Endothelial cell of umbilical vein (primary cell): ENCODE measurements at regions not wholly inside any gene's neighbourhood (a gene's known extent, or its start where the extent isn't known, plus 50 kb on each side); places are given as distances from the start of the nearest gene placed in this dataset.

ENCODE experiments used
- BruUV-seq: library from RNA; stranded (reverse); fragments of 400-500 nt; replicated peaks from 2 replicates; lab custom pipeline; 2021; lab: Mats Ljungman, UMichigan
- CTCF ChIA-PET: fragments of 300-600, 350-600 bp; sonication (Branson Sonifier 250); formaldehyde crosslinking; loops from one replicate; lab custom pipeline; 2021; ENCODE audit warnings: antibody characterized with exemption, inconsistent platforms; lab: Charles Lee
- POLR2A ChIA-PET: fragments of 300-600, 350-600 bp; sonication (Branson Sonifier 250); formaldehyde crosslinking; loops from one replicate; lab custom pipeline; 2021; ENCODE audit warnings: antibody characterized with exemption, inconsistent platforms; lab: Charles Lee
- DNase-seq: peaks from one replicate; pipeline ENCODE4 v3.0.0-alpha.2; 2011; ENCODE audit warnings: low read depth, low spot score
- FAIRE-seq: peaks from 2 replicates; lab custom pipeline; 2011; peaks lifted over from hg19 to GRCh38; lab: Jason Lieb, UNC
- H2AFZ ChIP-seq: 2 replicates; pipeline ENCODE4 v1.6.0; 2012; ENCODE audit warnings: low read depth, low read length, control low read depth, inconsistent platforms
- H3K27ac ChIP-seq: 2 replicates; pipeline ENCODE4 v1.5.1; 2011; ENCODE audit warnings: low read depth, mild to moderate bottlenecking, control low read depth, low read length, moderate library complexity; ENCODE audit not compliant: insufficient read depth
- H3K27me3 ChIP-seq, 2 experiments: 2 replicates each; pipeline versions ENCODE4 v1.6.0 to v1.6.1; 2011; ENCODE audit warnings: low read length in 2 of 2, mixed read lengths in 1 of 2; ENCODE audit not compliant: control insufficient read depth in 2 of 2, insufficient read depth in 2 of 2
- H3K36me3 ChIP-seq, 2 experiments: 2 replicates in 1 of 2; 3 replicates in 1 of 2; pipeline ENCODE4 v1.5.1; 2011; ENCODE audit warnings: low read length in 2 of 2, mild to moderate bottlenecking in 1 of 2, moderate library complexity in 1 of 2; ENCODE audit not compliant: control insufficient read depth in 2 of 2, insufficient read depth in 2 of 2; ENCODE audit errors: extremely low read depth in 1 of 2
- H3K4me1 ChIP-seq: 3 replicates; pipeline ENCODE4 v1.5.1; 2011; ENCODE audit warnings: mild to moderate bottlenecking, low read length; ENCODE audit not compliant: control insufficient read depth, insufficient read depth; ENCODE audit errors: extremely low read depth
- H3K4me2 ChIP-seq: 2 replicates; pipeline ENCODE4 v1.6.1; 2011; ENCODE audit warnings: low read length, control low read depth, mixed read lengths; ENCODE audit not compliant: insufficient read depth
- H3K4me3 ChIP-seq, 3 experiments: fragments of 200-600 bp in 1 of 3; sonication (generic), shearing (Covaris generic) in 1 of 3; replicated peaks in 1 of 3; 2 replicates each; pipeline ENCODE4 v1.5.1; 2011 to 2016; ENCODE audit warnings: control low read depth in 3 of 3, low read length in 3 of 3, mild to moderate bottlenecking in 2 of 3, inconsistent platforms in 1 of 3, low read depth in 1 of 3, moderate library complexity in 1 of 3; ENCODE audit not compliant: insufficient read depth in 1 of 3
- H3K79me2 ChIP-seq: 2 replicates; pipeline ENCODE4 v1.6.0; 2012; ENCODE audit warnings: low read length, inconsistent platforms; ENCODE audit not compliant: control insufficient read depth, insufficient read depth
- H3K9ac ChIP-seq: replicated peaks from 2 replicates; pipeline ENCODE3; 2011; ENCODE audit warnings: low read length, control low read depth; ENCODE audit not compliant: insufficient read depth; ENCODE audit errors: extremely low read depth
- H3K9me1 ChIP-seq: replicated peaks from 3 replicates; pipeline ENCODE4 v1.6.0; 2011; ENCODE audit warnings: mild to moderate bottlenecking, low read length; ENCODE audit not compliant: control insufficient read depth, insufficient read depth; ENCODE audit errors: extremely low read depth
- H3K9me3 ChIP-seq: replicated peaks from 2 replicates; pipeline ENCODE4 v1.5.1; 2012; ENCODE audit warnings: low read length, inconsistent platforms; ENCODE audit not compliant: control insufficient read depth, insufficient read depth
- H4K20me1 ChIP-seq: replicated peaks from 2 replicates; pipeline ENCODE3; 2011; ENCODE audit warnings: mild to moderate bottlenecking, low read length; ENCODE audit not compliant: control insufficient read depth, insufficient read depth; ENCODE audit errors: extremely low read depth
- CTCF ChIP-seq, 2 donors: IDR thresholded peaks; 1 replicate in 1 of 2; 2 replicates in 1 of 2; pipeline ENCODE4 v1.5.1; 2011; ENCODE audit warnings: low read length in 2 of 2, mild to moderate bottlenecking in 2 of 2, moderate library complexity in 2 of 2, control low read depth in 1 of 2, inconsistent platforms in 1 of 2, low read depth in 1 of 2; ENCODE audit not compliant: insufficient read depth in 1 of 2; ENCODE audit errors: extremely low read depth in 1 of 2
- EZH2 ChIP-seq: IDR thresholded peaks from 2 replicates; pipeline ENCODE4 v1.6.1; 2012; ENCODE audit warnings: borderline replicate concordance, low read depth, mild to moderate bottlenecking, moderate library complexity, low read length, inconsistent platforms; ENCODE audit not compliant: severe bottlenecking
- FOS ChIP-seq: IDR thresholded peaks from 2 replicates; pipeline ENCODE4 v1.6.1; 2011; ENCODE audit warnings: mild to moderate bottlenecking, low read length, moderate library complexity, borderline replicate concordance; ENCODE audit not compliant: insufficient read depth
- GATA2 ChIP-seq: IDR thresholded peaks from 2 replicates; pipeline ENCODE4 v1.7.0; 2011; ENCODE audit warnings: low read depth, mild to moderate bottlenecking, moderate library complexity, mixed read lengths, low read length; ENCODE audit not compliant: insufficient read length, insufficient read depth
- JUN ChIP-seq: IDR thresholded peaks from 2 replicates; pipeline ENCODE4 v1.6.1; 2011; ENCODE audit warnings: borderline replicate concordance, low read depth; ENCODE audit not compliant: insufficient read length, insufficient read depth
- MYC ChIP-seq: IDR thresholded peaks from one replicate; pipeline ENCODE4 v1.6.1; 2011; ENCODE audit warnings: mild to moderate bottlenecking, low read depth, low read length
- POLR2A ChIP-seq: IDR thresholded peaks from 2 replicates; pipeline ENCODE4 v1.6.1; 2012; ENCODE audit warnings: low read depth, mild to moderate bottlenecking, control low read depth, low read length
- POLR2AphosphoS5 ChIP-seq: IDR thresholded peaks from 2 replicates; pipeline ENCODE4 v1.6.1; 2012; ENCODE audit warnings: low read depth, mild to moderate bottlenecking, control low read depth, low read length, moderate library complexity; ENCODE audit not compliant: insufficient read depth
- dilution Hi-C: fragments of 300-500 bp; cut with MboI; formaldehyde crosslinking; loops from one replicate; pipeline ENCODE4 v1.15.0; 2019; ENCODE audit warnings: low sequenced_read_pairs; ENCODE audit not compliant: extremely low pct_ligation_motif_present
- intact Hi-C: fragments of 100-400 bp; cut with micrococcal nuclease; formaldehyde crosslinking; loops from one replicate; pipeline ENCODE4 v1.10.0; 2022

GRCh38 chr4:55747793-55748192 lies 71.8 kb upstream of the EXOC1L start:
- Histone ChIP-seq H3K9me1 (no peaks in the 10 kb centered on the region), H3K27me3 (peaks cover 2% of the 10 kb centered on the region in 2 experiments), H2AFZ (no peak overlapping the region), H3K4me1 (no peaks in the 10 kb centered on the region), H3K27ac (no peak overlapping the region), H3K9ac (no peak overlapping the region), H3K4me2 (no peak overlapping the region), H3K4me3 (no peak overlapping the region), H3K9me3 (no peaks in the 10 kb centered on the region), H3K36me3 (no peaks in the 10 kb centered on the region), H3K79me2 (no peaks in the 10 kb centered on the region), H4K20me1 (no peaks in the 10 kb centered on the region)
- no peak for DNase-seq
- intact Hi-C loops, result no loop called here
- no TSS peak for BruUV-seq
- dilution Hi-C loops, result no loop called here
- TF ChIP-seq POLR2AphosphoS5 (no peak), JUN (no peak), CTCF (IDR thresholded peaks at IDR 0.05; ENCODE audit: extremely low read depth in 1 of 2, insufficient read depth in 1 of 2, low read depth in 1 of 2, low read length in 2 of 2) (no peak), FOS (no peak), EZH2 (no peak), POLR2A (no peak), GATA2 (no peak)
- ChIA-PET POLR2A (no interaction called here), CTCF (no interaction called here)
- FAIRE-seq, result no peak

- intact Hi-C loops, result no loop called here
- ChIA-PET CTCF (no interaction called here), POLR2A (no interaction called here)
- TF ChIP-seq MYC, result no peak
- Histone ChIP-seq H4K20me1 (no peaks in the 10 kb centered on the region), H3K9ac (no peak overlapping the region), H3K27ac (no peak overlapping the region), H2AFZ (no peak overlapping the region), H3K4me2 (no peak overlapping the region), H3K36me3 (no peaks in the 10 kb centered on the region), H3K9me1 (no peaks in the 10 kb centered on the region), H3K4me1 (peaks cover 8% of the 10 kb centered on the region), H3K79me2 (no peaks in the 10 kb centered on the region), H3K4me3 (no peak overlapping the region), H3K27me3 (peaks cover 2% of the 10 kb centered on the region in 2 experiments), H3K9me3 (no peaks in the 10 kb centered on the region)
- dilution Hi-C loops, result no loop called here
- no peak for FAIRE-seq
- no peak for DNase-seq
- BruUV-seq, result no TSS peak
Measured at GRCh38 chr4:55749666-55750065, 69.9 kb upstream of the EXOC1L start.
